Keratinocyte (primary cell): ENCODE measurements at regions not wholly inside any gene's neighbourhood (a gene's known extent, or its start where the extent isn't known, plus 50 kb on each side); places are given as distances from the start of the nearest gene placed in this dataset.

Experiments used
- DNase-seq: peaks from one replicate; pipeline ENCODE4 v3.0.0-alpha.2; 2011; ENCODE audit warnings: low read depth, missing footprints, low spot score
- FAIRE-seq: peaks from 2 replicates; lab custom pipeline; 2011; peaks lifted over from hg19 to GRCh38; lab: Jason Lieb, UNC
- H2AFZ ChIP-seq: 2 replicates; pipeline ENCODE4 v1.6.0; 2012; ENCODE audit warnings: low read length, control low read depth, inconsistent platforms; ENCODE audit not compliant: control insufficient read depth
- H3K27ac ChIP-seq: 2 replicates; pipeline ENCODE4 v1.5.1; 2011; ENCODE audit warnings: low read length; ENCODE audit not compliant: control insufficient read depth, insufficient read depth
- H3K27me3 ChIP-seq: 3 replicates; pipeline ENCODE4 v1.6.0; 2011; ENCODE audit warnings: low read length; ENCODE audit not compliant: control insufficient read depth, insufficient read depth; ENCODE audit errors: extremely low read depth
- H3K36me3 ChIP-seq, 2 experiments: 2 replicates in 1 of 2; 3 replicates in 1 of 2; pipeline ENCODE4 v1.5.1; 2011; ENCODE audit warnings: low read length in 2 of 2, mild to moderate bottlenecking in 1 of 2; ENCODE audit not compliant: control insufficient read depth in 2 of 2, insufficient read depth in 2 of 2; ENCODE audit errors: extremely low read depth in 1 of 2
- H3K4me1 ChIP-seq: 3 replicates; pipeline ENCODE4 v1.5.1; 2011; ENCODE audit warnings: low read length; ENCODE audit not compliant: control insufficient read depth, insufficient read depth; ENCODE audit errors: extremely low read depth
- H3K4me2 ChIP-seq: 3 replicates; pipeline ENCODE4 v1.6.0; 2011; ENCODE audit warnings: low read depth, low read length; ENCODE audit not compliant: control insufficient read depth, insufficient read depth; ENCODE audit errors: extremely low read depth
- H3K4me3 ChIP-seq, 3 experiments: fragments of 200-600 bp in 1 of 3; sonication (generic) in 1 of 3; 2 replicates in 2 of 3; 3 replicates in 1 of 3; pipeline ENCODE4 v1.5.1; 2011 to 2016; ENCODE audit warnings: low read length in 3 of 3, mild to moderate bottlenecking in 3 of 3, control low read depth in 2 of 3, inconsistent platforms in 1 of 3, low read depth in 1 of 3, mixed read lengths in 1 of 3, mixed run types in 1 of 3, moderate library complexity in 1 of 3; ENCODE audit not compliant: control insufficient read depth in 2 of 3, insufficient read depth in 2 of 3; ENCODE audit errors: extremely low read depth in 1 of 3
- H3K79me2 ChIP-seq: 2 replicates; pipeline ENCODE4 v1.6.0; 2012; ENCODE audit warnings: low read length; ENCODE audit not compliant: control insufficient read depth, insufficient read depth
- H3K9ac ChIP-seq: 3 replicates; pipeline ENCODE4 v1.6.0; 2011; ENCODE audit warnings: low read length; ENCODE audit not compliant: control insufficient read depth, insufficient read depth; ENCODE audit errors: extremely low read depth
- H3K9me1 ChIP-seq: 3 replicates; pipeline ENCODE4 v1.6.0; 2011; ENCODE audit warnings: low read length; ENCODE audit not compliant: control insufficient read depth, insufficient read depth; ENCODE audit errors: extremely low read depth
- H3K9me3 ChIP-seq: 2 replicates; pipeline ENCODE4 v1.5.1; 2012; ENCODE audit warnings: low read depth, low read length; ENCODE audit not compliant: control insufficient read depth
- H4K20me1 ChIP-seq: 3 replicates; pipeline ENCODE4 v1.6.0; 2011; ENCODE audit warnings: low read length; ENCODE audit not compliant: control insufficient read depth, insufficient read depth; ENCODE audit errors: extremely low read depth
- EZH2 ChIP-seq: IDR thresholded peaks from one replicate; pipeline ENCODE4 v1.6.1; 2012; ENCODE audit warnings: inconsistent platforms, mild to moderate bottlenecking, low read length, moderate library complexity
- dilution Hi-C: fragments of 300-500 bp; cut with MboI; formaldehyde crosslinking; loops from one replicate; pipeline ENCODE4 v1.7.0; 2020; ENCODE audit warnings: low sequenced_read_pairs; ENCODE audit not compliant: extremely low pct_ligation_motif_present
- TF ChIP-seq, protein P1 (sequence below), 3 experiments: IDR thresholded peaks in 1 of 3; conservative IDR thresholded peaks in 1 of 3; optimal IDR thresholded peaks in 1 of 3; 2 replicates in 2 of 3; 3 replicates in 1 of 3; pipeline versions ENCODE3 to v1.5.1; 2011; ENCODE audit warnings: low read length in 3 of 3, mild to moderate bottlenecking in 3 of 3, moderate library complexity in 2 of 3, control low read depth in 1 of 3, inconsistent platforms in 1 of 3; ENCODE audit not compliant: insufficient read depth in 2 of 3; ENCODE audit errors: extremely low read depth in 1 of 3

DNA sequence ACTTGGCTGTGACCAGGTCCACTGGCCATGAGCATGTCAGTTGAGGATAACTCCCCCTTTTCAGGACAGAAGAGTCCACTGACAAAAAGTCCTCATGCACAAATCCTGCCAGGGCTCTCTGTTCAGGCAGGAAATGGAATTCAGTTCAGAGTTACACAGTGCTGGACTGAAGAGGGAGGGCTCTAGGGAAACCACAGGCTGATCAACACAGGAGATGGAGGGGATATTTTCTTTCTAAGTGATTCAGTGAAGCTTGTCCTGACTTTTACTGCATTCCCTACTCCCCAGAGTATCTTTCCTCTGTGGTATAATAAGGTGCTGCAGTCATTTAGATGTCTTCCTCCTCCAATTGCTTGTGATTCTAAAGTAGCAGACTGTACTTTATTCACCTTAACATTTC, 335.5 kb upstream of the IGFBP7 start:
- H3K79me2 ChIP-seq: no peaks in the 10 kb centered on the region
- H3K9ac ChIP-seq: no peak overlapping the region
- H3K27me3 ChIP-seq: peaks cover 2% of the 10 kb centered on the region
- H3K36me3 ChIP-seq: no peaks in the 10 kb centered on the region
- H3K9me3 ChIP-seq: no peaks in the 10 kb centered on the region
- no peaks in the 10 kb centered on the region for H4K20me1 ChIP-seq
- TF ChIP-seq, protein P1, sequence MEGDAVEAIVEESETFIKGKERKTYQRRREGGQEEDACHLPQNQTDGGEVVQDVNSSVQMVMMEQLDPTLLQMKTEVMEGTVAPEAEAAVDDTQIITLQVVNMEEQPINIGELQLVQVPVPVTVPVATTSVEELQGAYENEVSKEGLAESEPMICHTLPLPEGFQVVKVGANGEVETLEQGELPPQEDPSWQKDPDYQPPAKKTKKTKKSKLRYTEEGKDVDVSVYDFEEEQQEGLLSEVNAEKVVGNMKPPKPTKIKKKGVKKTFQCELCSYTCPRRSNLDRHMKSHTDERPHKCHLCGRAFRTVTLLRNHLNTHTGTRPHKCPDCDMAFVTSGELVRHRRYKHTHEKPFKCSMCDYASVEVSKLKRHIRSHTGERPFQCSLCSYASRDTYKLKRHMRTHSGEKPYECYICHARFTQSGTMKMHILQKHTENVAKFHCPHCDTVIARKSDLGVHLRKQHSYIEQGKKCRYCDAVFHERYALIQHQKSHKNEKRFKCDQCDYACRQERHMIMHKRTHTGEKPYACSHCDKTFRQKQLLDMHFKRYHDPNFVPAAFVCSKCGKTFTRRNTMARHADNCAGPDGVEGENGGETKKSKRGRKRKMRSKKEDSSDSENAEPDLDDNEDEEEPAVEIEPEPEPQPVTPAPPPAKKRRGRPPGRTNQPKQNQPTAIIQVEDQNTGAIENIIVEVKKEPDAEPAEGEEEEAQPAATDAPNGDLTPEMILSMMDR (optimal IDR thresholded peaks at IDR 0.05 in 1 of 3, IDR thresholded peaks at IDR 0.05 in 1 of 3, conservative IDR thresholded peaks at IDR 0.05 in 1 of 3; ENCODE audit: extremely low read depth in 1 of 3, insufficient read depth in 2 of 3, low read length in 3 of 3): no peak
- no peak for TF ChIP-seq EZH2
- no peaks in the 10 kb centered on the region for H3K4me1 ChIP-seq
- no peak overlapping the region for H3K4me2 ChIP-seq
- H3K9me1 ChIP-seq: no peaks in the 10 kb centered on the region
- no peak for DNase-seq
- no peak overlapping the region for H3K4me3 ChIP-seq
- FAIRE-seq: no peak
- dilution Hi-C loops: no loop called here
- H3K27ac ChIP-seq: no peak overlapping the region
- no peak overlapping the region for H2AFZ ChIP-seq

GRCh38 chr4:57444671-57445070, 334.5 kb upstream of the IGFBP7 start:
- Histone ChIP-seq H4K20me1 (no peaks in the 10 kb centered on the region), H3K9ac (no peak overlapping the region), H3K9me1 (no peaks in the 10 kb centered on the region), H3K4me1 (no peaks in the 10 kb centered on the region), H3K36me3 (no peaks in the 10 kb centered on the region), H3K9me3 (no peaks in the 10 kb centered on the region), H3K4me3 (no peak overlapping the region), H2AFZ (no peak overlapping the region), H3K79me2 (no peaks in the 10 kb centered on the region), H3K4me2 (no peak overlapping the region), H3K27ac (no peak overlapping the region), H3K27me3 (peaks cover 2% of the 10 kb centered on the region)
- FAIRE-seq: no peak
- no peak for DNase-seq
- no peak for TF ChIP-seq EZH2
- TF ChIP-seq, protein P1 (optimal IDR thresholded peaks at IDR 0.05 in 1 of 3, IDR thresholded peaks at IDR 0.05 in 1 of 3, conservative IDR thresholded peaks at IDR 0.05 in 1 of 3; ENCODE audit: extremely low read depth in 1 of 3, insufficient read depth in 2 of 3, low read length in 3 of 3): no peak
- dilution Hi-C loops: no loop called here
